ENCODE measurements at regions not wholly inside any gene's neighbourhood (a gene's known extent, or its start where the extent isn't known, plus 50 kb on each side); places are given as distances from the start of the nearest gene placed in this dataset.

GRCh38 chr4:131137196-131137595 lies 2011.9 kb upstream of the PCDH10 start:
- intact Hi-C loops (cut with DNase I): no loop called here
- Histone ChIP-seq H3K4me1 (no peaks in the 10 kb centered on the region), H3K36me3 (no peaks in the 10 kb centered on the region)

GRCh38 chr4:131159261-131159660 lies 1989.8 kb upstream of the PCDH10 start:
- ATAC-seq (no peak), DNase-seq (no peak)
- intact Hi-C loops (cut with DNase I): no loop called here
- Histone ChIP-seq H3K27me3 (ENCODE audit: low read depth) (no peaks in the 10 kb centered on the region), H3K4me3 (no peak overlapping the region), H3K36me3 (no peaks in the 10 kb centered on the region), H3K27ac (no peak overlapping the region), H3K4me1 (no peaks in the 10 kb centered on the region), H3K9me3 (no peaks in the 10 kb centered on the region)
- no peak for TF ChIP-seq CTCF (IDR thresholded peaks at IDR 0.05)

More at GRCh38 chr4:131137196-131137595, 2011.9 kb upstream of the PCDH10 start:
- DNase-seq (no peak), ATAC-seq (no peak)
- Histone ChIP-seq H3K27ac (no peak overlapping the region), H3K9me3 (no peaks in the 10 kb centered on the region), H3K27me3 (ENCODE audit: low read depth) (no peaks in the 10 kb centered on the region), H3K4me3 (no peak overlapping the region)
- no peak for TF ChIP-seq CTCF (IDR thresholded peaks at IDR 0.05)

- intact Hi-C loops (cut with DNase I): no loop called here
- DNase-seq: no peak
- Histone ChIP-seq H3K36me3 (no peaks in the 10 kb centered on the region), H3K4me3 (no peak overlapping the region), H3K4me1 (no peaks in the 10 kb centered on the region), H3K27ac (no peak overlapping the region), H3K9me3 (no peaks in the 10 kb centered on the region), H3K27me3 (ENCODE audit: low read depth) (no peaks in the 10 kb centered on the region)
- no peak for ATAC-seq
- TF ChIP-seq CTCF (IDR thresholded peaks at IDR 0.05): no peak
These were observed 1956.8 kb upstream of the PCDH10 start for GRCh38 chr4:131192318-131192717.

- Histone ChIP-seq H3K27me3 (ENCODE audit: low read depth) (no peaks in the 10 kb centered on the region), H3K4me1 (no peaks in the 10 kb centered on the region), H3K36me3 (no peaks in the 10 kb centered on the region), H3K4me3 (no peak overlapping the region), H3K27ac (no peak overlapping the region), H3K9me3 (no peaks in the 10 kb centered on the region)
- intact Hi-C loops (cut with DNase I): no loop called here
- no peak for ATAC-seq
- no peak for DNase-seq
- TF ChIP-seq CTCF (IDR thresholded peaks at IDR 0.05): no peak
These were observed 1941.5 kb upstream of the PCDH10 start for GRCh38 chr4:131207589-131207988.

- no peak for ATAC-seq
- Histone ChIP-seq H3K4me1 (no peaks in the 10 kb centered on the region), H3K27ac (no peak overlapping the region), H3K9me3 (no peaks in the 10 kb centered on the region), H3K27me3 (ENCODE audit: low read depth) (no peaks in the 10 kb centered on the region), H3K4me3 (no peak overlapping the region), H3K36me3 (no peaks in the 10 kb centered on the region)
- no peak for DNase-seq
- no peak for TF ChIP-seq CTCF (IDR thresholded peaks at IDR 0.05)
- intact Hi-C loops (cut with DNase I): no loop called here
These were observed 1900.8 kb upstream of the PCDH10 start for GRCh38 chr4:131248314-131248713.

- Histone ChIP-seq H3K27ac (no peak overlapping the region), H3K27me3 (ENCODE audit: low read depth) (no peaks in the 10 kb centered on the region), H3K36me3 (no peaks in the 10 kb centered on the region), H3K4me3 (no peak overlapping the region), H3K4me1 (no peaks in the 10 kb centered on the region), H3K9me3 (no peaks in the 10 kb centered on the region)
- no peak for TF ChIP-seq CTCF (IDR thresholded peaks at IDR 0.05)
- DNase-seq: no peak
- intact Hi-C loops (cut with DNase I): no loop called here
- ATAC-seq: peak in 1 of 2 donors; percentile 43
These were observed 1897.8 kb upstream of the PCDH10 start for GRCh38 chr4:131251321-131251720.

Data from lower lobe of right lung (tissue), 2 donors.